Stimulated activated CD4-positive, alpha-beta T cell treated with anti-CD3 and anti-CD28 coated beads, Interleukin-4, amount 100 ng/mL, for 1 hour (primary cell): ENCODE measurements at regions not wholly inside any gene's neighbourhood (a gene's known extent, or its start where the extent isn't known, plus 50 kb on each side); places are given as distances from the start of the nearest gene placed in this dataset.
A peak's percentile ranks its signal among the peaks of the same experiment; 100 is the strongest.
"Not testable (repeated sequence)": the region's sequence is repeated elsewhere in the genome, so short reads cannot be mapped to it uniquely, and the experiment has no call there.

Experiments
- DNase-seq: peaks from one replicate; pipeline ENCODE4 v3.0.0-alpha.2; 2020

DNA sequence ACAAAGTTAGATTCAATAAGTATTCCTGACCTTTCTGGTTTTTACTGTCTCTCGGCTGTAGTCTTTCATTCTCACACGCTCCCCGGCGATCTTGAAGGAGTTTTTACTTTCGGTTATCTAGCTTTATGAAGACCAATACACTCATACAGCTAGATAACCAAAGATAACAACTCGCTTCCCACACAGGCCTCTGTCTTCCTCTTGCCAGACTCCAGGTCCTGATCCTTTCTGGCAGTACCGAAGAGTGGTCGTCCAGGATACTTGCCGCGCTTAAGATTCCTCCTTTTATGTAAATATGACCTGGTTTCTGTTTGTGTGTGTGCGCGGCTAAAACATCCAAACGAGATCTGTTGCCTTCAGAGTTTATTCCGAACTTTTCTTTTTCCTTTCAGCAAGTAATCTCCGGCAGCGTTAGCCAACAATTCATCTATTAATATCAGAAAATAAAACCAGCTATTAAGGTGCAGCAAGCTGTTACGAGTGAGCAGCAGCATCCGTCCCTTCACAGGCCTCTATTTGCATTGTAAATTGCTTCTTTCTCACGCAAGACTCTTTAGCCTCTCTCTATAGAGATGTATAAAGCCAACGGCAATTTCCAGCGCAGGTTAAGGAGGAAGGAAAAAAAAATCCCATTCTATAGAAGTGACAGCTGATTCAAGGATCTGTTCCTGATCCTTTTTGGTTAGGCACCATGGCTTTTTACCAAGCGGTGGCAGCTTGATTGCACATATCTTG is 216.1 kb downstream of the MEF2C start:
- no peak for DNase-seq

DNA sequence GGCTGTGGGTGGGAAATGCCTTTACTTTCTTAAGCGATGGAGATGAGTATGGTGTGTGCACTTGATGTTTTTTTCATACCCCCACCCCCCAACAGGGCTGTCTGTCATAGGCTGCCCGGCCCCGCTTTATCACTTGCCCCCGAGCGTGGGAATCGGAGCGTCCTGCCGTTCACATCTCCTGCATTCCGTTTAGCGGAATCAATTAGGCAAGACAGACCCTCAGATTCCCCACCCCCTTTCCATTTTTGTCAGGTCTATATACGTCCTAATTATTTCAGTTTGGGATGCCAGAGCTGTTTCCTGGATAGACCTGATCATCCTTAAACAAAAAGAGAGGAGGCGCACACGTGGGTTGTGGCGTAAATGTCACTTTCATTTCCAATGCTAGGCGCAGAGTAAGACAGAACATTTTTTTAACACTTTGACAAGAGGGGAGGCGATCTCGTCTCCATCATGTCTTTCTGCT is 217.2 kb downstream of the MEF2C start:
- DNase-seq = no peak

DNA sequence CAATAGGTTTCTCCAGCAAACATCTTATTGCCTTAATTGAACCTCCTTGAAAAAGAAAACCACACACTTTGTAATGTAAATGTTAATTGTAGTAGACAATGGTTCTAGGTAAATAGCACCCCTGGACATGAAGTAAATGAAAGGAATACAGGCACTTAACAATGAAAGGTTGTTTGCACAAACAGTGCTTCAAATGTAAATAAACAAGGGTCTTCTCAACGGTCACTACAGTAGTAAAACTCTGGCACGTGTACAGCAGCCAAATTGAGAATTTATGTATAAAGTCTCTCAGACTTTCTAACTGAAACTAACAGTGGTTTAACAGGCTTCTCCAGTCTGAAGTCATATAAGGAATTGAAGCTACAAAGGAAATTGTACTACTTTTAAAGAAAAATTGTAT is 218.3 kb downstream of the MEF2C start:
- DNase-seq = no peak

- DNase-seq = no peak
Measured at GRCh38 chr5:88663793-88664216, 219.2 kb downstream of the MEF2C start.

DNA sequence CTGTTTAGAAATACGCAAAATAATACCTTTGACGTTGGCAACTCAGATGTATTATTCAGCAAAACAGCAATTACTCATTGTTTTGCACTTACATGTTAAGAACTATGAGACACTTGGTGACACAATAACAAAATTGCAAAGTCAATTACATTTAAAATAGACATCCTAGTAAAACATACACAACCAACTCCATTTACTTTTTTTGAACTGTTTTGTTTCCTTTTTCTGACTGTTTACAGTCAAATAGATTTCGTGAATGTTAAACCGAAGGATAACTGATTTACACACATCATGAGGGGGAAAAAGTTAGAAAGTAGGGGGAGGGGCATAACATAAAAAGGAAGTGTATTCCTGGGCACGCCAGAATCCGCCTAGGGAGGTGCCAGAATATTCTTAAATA is 220.1 kb downstream of the MEF2C start:
- DNase-seq = no peak

- no peak for DNase-seq
Measured at GRCh38 chr5:88661806-88662207, 221.2 kb downstream of the MEF2C start.

DNA sequence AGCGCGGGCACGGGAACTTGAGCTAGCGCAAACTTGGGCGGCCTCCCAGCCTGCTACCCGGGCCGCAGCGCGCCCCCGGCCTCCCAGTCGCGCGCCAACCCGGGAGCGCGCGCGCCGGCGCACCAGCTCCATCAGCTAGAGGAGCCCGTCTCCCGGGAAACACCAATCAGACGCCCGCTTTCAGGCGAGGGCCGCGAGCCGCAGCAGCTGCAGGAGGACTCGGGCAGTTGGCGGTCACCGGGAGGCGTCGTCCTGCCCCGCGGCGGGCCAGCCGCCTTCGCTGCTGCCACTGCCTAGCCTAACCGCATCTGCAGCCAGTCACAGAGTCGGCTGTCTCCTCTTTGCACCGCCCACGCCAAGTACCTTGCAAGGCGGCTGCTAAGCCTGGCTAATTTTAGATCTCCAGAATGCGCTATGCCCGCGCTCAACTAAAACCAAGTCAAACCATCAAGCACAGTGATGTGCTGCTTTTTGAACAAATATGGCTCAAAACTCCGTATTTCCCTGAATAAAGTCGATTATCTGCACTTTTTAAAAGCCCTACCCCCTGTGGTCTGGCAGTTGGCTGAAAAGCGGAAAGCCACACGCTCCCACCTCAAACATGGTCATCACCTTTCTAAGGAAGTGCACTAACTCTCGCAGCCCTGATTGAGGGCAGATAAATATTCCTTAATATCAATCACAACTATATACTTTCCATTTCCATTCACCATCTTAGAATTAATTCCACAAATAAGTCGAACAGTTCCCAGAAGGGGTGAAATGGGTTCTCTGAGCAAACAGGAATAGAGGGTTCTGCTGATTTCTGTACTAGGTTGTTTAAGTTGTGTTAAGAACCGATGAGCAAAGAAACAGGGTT is 221.8 kb downstream of the MEF2C start:
- peak; percentile 19 for DNase-seq

GRCh38 chr5:88660264-88660946 is 222.6 kb downstream of the MEF2C start:
- no peak for DNase-seq

GRCh38 chr5:88659529-88660263 is 223.3 kb downstream of the MEF2C start:
- DNase-seq = no peak

GRCh38 chr5:88658886-88659285 is 224.1 kb downstream of the MEF2C start:
- no peak for DNase-seq

GRCh38 chr5:88657906-88658775 is 224.8 kb downstream of the MEF2C start:
- no peak for DNase-seq

- DNase-seq = no peak
Measured at GRCh38 chr5:88657136-88657535, 225.8 kb downstream of the MEF2C start.

GRCh38 chr5:88656221-88656950 is 226.6 kb downstream of the MEF2C start:
- no peak for DNase-seq

DNA sequence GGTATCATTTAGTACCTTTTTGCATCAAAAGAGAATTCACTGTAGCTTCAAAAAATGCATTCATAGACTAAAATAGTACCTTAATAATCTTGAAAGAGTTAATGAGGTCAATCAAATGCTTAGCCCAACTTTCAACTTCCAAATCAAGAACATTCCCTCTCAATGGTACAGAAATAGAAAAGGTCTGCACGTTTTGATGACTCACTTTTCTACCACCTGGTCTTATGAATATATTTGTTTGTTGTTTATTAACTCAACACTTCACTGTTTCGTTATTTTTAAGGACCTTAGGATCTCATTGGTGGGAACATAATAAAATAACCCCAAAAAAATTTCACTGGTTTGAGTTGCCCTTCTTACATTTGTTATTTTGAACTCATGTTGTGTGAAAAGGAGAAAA is 229.5 kb downstream of the MEF2C start:
- DNase-seq = no peak

DNA sequence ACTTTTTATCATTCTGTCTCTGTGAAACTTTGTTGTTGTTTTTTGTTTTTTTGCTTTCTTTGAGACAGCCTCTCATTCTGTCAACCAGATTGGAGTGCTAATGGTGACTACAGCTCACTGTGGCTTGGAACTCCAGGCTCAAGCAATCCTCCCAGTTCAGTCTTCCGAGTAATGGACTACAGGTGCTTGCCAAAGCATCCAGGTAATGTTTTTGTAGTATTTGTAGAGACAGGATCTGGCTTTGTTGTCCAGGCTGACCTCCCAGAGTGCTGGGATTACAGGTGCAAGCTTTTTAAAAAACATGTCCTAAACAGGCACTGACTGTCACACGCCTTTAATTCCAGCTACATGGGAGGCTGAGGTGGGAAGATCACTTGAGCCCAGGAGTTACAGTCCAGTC is 235.1 kb downstream of the MEF2C start:
- DNase-seq = no peak

DNA sequence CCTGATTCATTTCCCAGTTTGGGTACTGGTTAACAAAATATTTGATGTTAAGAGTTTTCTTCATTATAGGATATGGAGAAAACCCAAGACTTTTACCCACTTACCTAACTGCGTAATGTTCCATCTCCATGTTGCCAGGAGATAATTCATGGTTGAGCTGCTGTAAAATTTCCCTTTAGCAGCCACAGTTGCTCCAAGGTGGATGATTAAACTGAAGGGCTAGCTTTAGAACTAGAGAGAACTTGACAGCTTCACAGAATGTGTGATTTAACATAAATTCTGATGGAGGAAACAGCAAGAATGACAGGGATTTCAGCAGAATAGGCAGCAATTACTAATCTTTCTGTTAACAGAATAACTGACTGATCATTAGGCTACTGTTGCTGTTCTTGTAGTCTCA is 236.1 kb downstream of the MEF2C start:
- no peak for DNase-seq

- no peak for DNase-seq
Measured at GRCh38 chr5:88644676-88645075, 238.3 kb downstream of the MEF2C start.

- DNase-seq = no peak
Measured at GRCh38 chr5:88643315-88643714, 239.7 kb downstream of the MEF2C start.

DNA sequence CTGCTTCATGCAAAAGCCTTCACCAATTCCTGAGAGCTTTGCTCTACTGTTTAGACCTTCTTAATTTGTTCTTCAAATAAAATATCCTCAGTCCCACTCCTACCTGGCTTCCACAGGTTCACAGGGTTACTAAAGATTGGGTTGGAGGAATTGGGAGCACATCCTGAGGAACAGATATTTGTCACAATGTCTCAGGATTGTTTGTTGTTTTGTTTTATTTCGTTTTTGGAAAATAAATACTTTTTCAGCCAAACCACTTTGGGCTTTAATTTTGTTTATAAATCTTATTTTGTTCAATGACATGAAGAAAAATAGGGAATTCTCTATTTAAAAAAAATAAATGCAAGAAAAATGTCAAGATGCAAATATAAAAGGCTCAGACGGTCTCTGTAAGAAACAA is 249.0 kb downstream of the MEF2C start:
- no peak for DNase-seq

DNA sequence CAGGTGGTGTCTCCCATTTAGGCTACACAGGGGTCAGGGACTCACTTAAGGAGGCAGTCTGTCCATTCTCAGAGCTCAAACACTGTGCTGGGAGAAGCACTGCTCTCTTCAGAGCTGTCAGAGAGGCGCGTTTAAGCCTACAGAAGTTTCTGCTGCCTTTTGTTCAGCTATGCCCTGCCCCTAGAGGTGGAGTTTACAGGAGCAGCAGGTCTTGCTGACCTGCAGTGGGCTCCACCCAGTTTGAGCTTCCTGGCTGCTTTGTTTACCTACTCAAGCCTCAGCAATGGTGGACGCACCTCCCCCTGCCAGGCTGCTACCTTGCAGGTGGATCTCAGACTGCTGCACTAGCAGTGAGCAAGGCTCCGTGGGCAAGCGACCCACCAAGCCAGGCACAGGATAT is 260.1 kb downstream of the MEF2C start:
- DNase-seq = not testable (repeated sequence)

DNA sequence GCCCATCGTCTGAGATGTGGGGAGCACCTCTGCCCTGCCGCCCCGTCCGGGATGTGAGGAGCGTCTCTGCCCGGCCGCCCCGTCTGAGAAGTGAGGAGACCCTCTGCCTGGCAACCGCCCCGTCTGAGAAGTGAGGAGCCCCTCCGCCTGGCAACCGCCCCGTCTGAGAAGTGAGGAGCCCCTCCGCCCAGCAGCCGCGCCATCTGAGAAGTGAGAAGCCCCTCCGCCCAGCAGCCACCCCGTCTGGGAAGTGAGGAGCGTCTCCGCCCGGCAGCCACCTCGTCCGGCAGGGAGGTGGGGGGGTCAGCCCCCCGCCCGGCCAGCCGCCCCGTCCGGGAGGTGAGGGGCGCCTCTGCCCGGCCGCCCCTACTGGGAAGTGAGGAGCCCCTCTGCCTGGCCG is 267.2 kb downstream of the MEF2C start:
- not testable (repeated sequence) for DNase-seq
